IPS-NIHi11 (cell line): ENCODE measurements at regions not wholly inside any gene's neighbourhood (a gene's known extent, or its start where the extent isn't known, plus 50 kb on each side); places are given as distances from the start of the nearest gene placed in this dataset.
"Not testable (repeated sequence)": the region's sequence is repeated elsewhere in the genome, so short reads cannot be mapped to it uniquely, and the experiment has no call there.

Source experiments
- DNase-seq: peaks from one replicate; pipeline ENCODE4 v3.0.0; 2012; ENCODE audit warnings: mixed read lengths, low spot score

- DNase-seq, result no peak
Measured at GRCh38 chr3:96324087-96324486, 490.3 kb upstream of the EPHA6 start.

- no peak for DNase-seq
Measured at GRCh38 chr3:96330795-96331194, 483.6 kb upstream of the EPHA6 start.

GRCh38 chr3:96331341-96331740, 483.1 kb upstream of the EPHA6 start:
- no peak for DNase-seq

- DNase-seq, result no peak
Measured at GRCh38 chr3:96334779-96335178, 479.6 kb upstream of the EPHA6 start.

GRCh38 chr3:96347289-96347688, 467.1 kb upstream of the EPHA6 start:
- DNase-seq, result no peak

GRCh38 chr3:96351598-96351997, 462.8 kb upstream of the EPHA6 start:
- not testable (repeated sequence) for DNase-seq

- no peak for DNase-seq
Measured at GRCh38 chr3:96354106-96354505, 460.3 kb upstream of the EPHA6 start.

GRCh38 chr3:96354742-96355141, 459.7 kb upstream of the EPHA6 start:
- no peak for DNase-seq

- DNase-seq, result no peak
Measured at GRCh38 chr3:96361241-96361640, 453.2 kb upstream of the EPHA6 start.

GRCh38 chr3:96370637-96371036, 443.8 kb upstream of the EPHA6 start:
- no peak for DNase-seq

- no peak for DNase-seq
Measured at GRCh38 chr3:96410006-96410730, 404.2 kb upstream of the EPHA6 start.

GRCh38 chr3:96416549-96417255, 397.7 kb upstream of the EPHA6 start:
- no peak for DNase-seq

GRCh38 chr3:96428097-96428496, 386.3 kb upstream of the EPHA6 start:
- DNase-seq, result no peak

GRCh38 chr3:96430079-96430478, 384.3 kb upstream of the EPHA6 start:
- no peak for DNase-seq

GRCh38 chr3:96434651-96435050, 379.7 kb upstream of the EPHA6 start:
- no peak for DNase-seq

GRCh38 chr3:96449346-96449745, 365.0 kb upstream of the EPHA6 start:
- DNase-seq, result no peak

GRCh38 chr3:96449803-96450202, 364.6 kb upstream of the EPHA6 start:
- DNase-seq, result peak; percentile 38

- DNase-seq, result no peak
Measured at GRCh38 chr3:96450699-96451098, 363.7 kb upstream of the EPHA6 start.

GRCh38 chr3:96465521-96465920, 348.9 kb upstream of the EPHA6 start:
- no peak for DNase-seq

- DNase-seq, result no peak
Measured at GRCh38 chr3:96466441-96466840, 348.0 kb upstream of the EPHA6 start.

GRCh38 chr3:96467639-96468038, 346.8 kb upstream of the EPHA6 start:
- DNase-seq, result no peak

- DNase-seq, result no peak
Measured at GRCh38 chr3:96478496-96478895, 335.9 kb upstream of the EPHA6 start.

GRCh38 chr3:96480881-96481280, 333.5 kb upstream of the EPHA6 start:
- no peak for DNase-seq

- not testable (repeated sequence) for DNase-seq
Measured at GRCh38 chr3:96483191-96483590, 331.2 kb upstream of the EPHA6 start.
